Left renal pelvis (tissue), 4 donors: ENCODE measurements at regions not wholly inside any gene's neighbourhood (a gene's known extent, or its start where the extent isn't known, plus 50 kb on each side); places are given as distances from the start of the nearest gene placed in this dataset.
"Not testable (repeated sequence)": the region's sequence is repeated elsewhere in the genome, so short reads cannot be mapped to it uniquely, and the experiment has no call there.

Experiments
- DNase-seq, 4 donors: peaks; one replicate each; pipeline ENCODE4 v3.0.0-alpha.2; 2013; ENCODE audit warnings: low read depth in 4 of 4, low spot score in 3 of 4

- DNase-seq: no peak
These were observed 303.2 kb upstream of the GRAMD2B start for GRCh38 chr5:126119887-126120442.

GRCh38 chr5:126120939-126121338, 302.3 kb upstream of the GRAMD2B start:
- DNase-seq: no peak

- DNase-seq: no peak
These were observed 300.3 kb upstream of the GRAMD2B start for GRCh38 chr5:126122942-126123341.

GRCh38 chr5:126124706-126125345, 298.4 kb upstream of the GRAMD2B start:
- no peak for DNase-seq

- no peak for DNase-seq
These were observed 297.8 kb upstream of the GRAMD2B start for GRCh38 chr5:126125407-126125806.

- DNase-seq: no peak
These were observed 296.6 kb upstream of the GRAMD2B start for GRCh38 chr5:126126574-126126973.

- not testable (repeated sequence) for DNase-seq
These were observed 295.8 kb upstream of the GRAMD2B start for GRCh38 chr5:126127371-126127770.

- no peak for DNase-seq
These were observed 293.8 kb upstream of the GRAMD2B start for GRCh38 chr5:126129431-126129830.

- no peak for DNase-seq
These were observed 289.8 kb upstream of the GRAMD2B start for GRCh38 chr5:126133424-126133823.

- DNase-seq: peak in 1 of 4 donors; percentile 23
These were observed 285.3 kb upstream of the GRAMD2B start for GRCh38 chr5:126137891-126138280.

- peak; percentile 15 to 47 (median 40) for DNase-seq
These were observed 284.8 kb upstream of the GRAMD2B start for GRCh38 chr5:126138281-126138931.

GRCh38 chr5:126139086-126139485, 284.1 kb upstream of the GRAMD2B start:
- peak in 1 of 4 donors; percentile 12 for DNase-seq

GRCh38 chr5:126139773-126140172, 283.4 kb upstream of the GRAMD2B start:
- DNase-seq: no peak

GRCh38 chr5:126143622-126144021, 279.6 kb upstream of the GRAMD2B start:
- no peak for DNase-seq

GRCh38 chr5:126150319-126150718, 272.9 kb upstream of the GRAMD2B start:
- not testable (repeated sequence) for DNase-seq

GRCh38 chr5:126155298-126155697, 267.9 kb upstream of the GRAMD2B start:
- not testable (repeated sequence) for DNase-seq

GRCh38 chr5:126166368-126166767, 256.8 kb upstream of the GRAMD2B start:
- no peak for DNase-seq

- no peak for DNase-seq
These were observed 254.4 kb upstream of the GRAMD2B start for GRCh38 chr5:126168785-126169184.

GRCh38 chr5:126171916-126172315, 251.3 kb upstream of the GRAMD2B start:
- DNase-seq: no peak

GRCh38 chr5:126172812-126173211, 250.4 kb upstream of the GRAMD2B start:
- DNase-seq: no peak

GRCh38 chr5:126178521-126178920, 244.7 kb upstream of the GRAMD2B start:
- DNase-seq: no peak
